NT2/D1 (cell line): ENCODE measurements at regions not wholly inside any gene's neighbourhood (a gene's known extent, or its start where the extent isn't known, plus 50 kb on each side); places are given as distances from the start of the nearest gene placed in this dataset.

Source experiments
- DNase-seq: peaks from one replicate; pipeline ENCODE4 v3.0.0-alpha.2; 2011; ENCODE audit warnings: low read depth, low spot score
- H3K27me3 ChIP-seq: 2 replicates; pipeline ENCODE4 v1.6.0; 2011; ENCODE audit warnings: mild to moderate bottlenecking; ENCODE audit not compliant: insufficient read length, insufficient read depth
- H3K36me3 ChIP-seq: 2 replicates; pipeline ENCODE4 v1.6.1; 2011; ENCODE audit warnings: mild to moderate bottlenecking, low read length, mixed read lengths; ENCODE audit not compliant: insufficient read depth, insufficient read length
- H3K4me1 ChIP-seq: 2 replicates; pipeline ENCODE4 v1.5.1; 2011; ENCODE audit not compliant: insufficient read depth, insufficient read length
- H3K4me3 ChIP-seq: 2 replicates; pipeline ENCODE4 v1.5.1; 2011; ENCODE audit warnings: low read depth; ENCODE audit not compliant: insufficient read length
- H3K9ac ChIP-seq: 2 replicates; pipeline ENCODE4 v1.6.0; 2011; ENCODE audit warnings: low read depth; ENCODE audit not compliant: insufficient read length
- H3K9me3 ChIP-seq: 2 replicates; pipeline ENCODE4 v1.5.1; 2011; ENCODE audit warnings: mild to moderate bottlenecking, low read length; ENCODE audit not compliant: insufficient read depth
- SUZ12 ChIP-seq: IDR thresholded peaks from 2 replicates; pipeline ENCODE4 v1.6.1; 2011; ENCODE audit not compliant: insufficient read length, insufficient read depth; ENCODE audit errors: extremely low read depth
- YY1 ChIP-seq: IDR thresholded peaks from 2 replicates; pipeline ENCODE4 v1.6.1; 2011; ENCODE audit not compliant: insufficient read length, insufficient read depth
- ZNF274 ChIP-seq: IDR thresholded peaks from 2 replicates; pipeline ENCODE4 v1.6.1; 2011; ENCODE audit warnings: mild to moderate bottlenecking, low read depth, low read length

DNA sequence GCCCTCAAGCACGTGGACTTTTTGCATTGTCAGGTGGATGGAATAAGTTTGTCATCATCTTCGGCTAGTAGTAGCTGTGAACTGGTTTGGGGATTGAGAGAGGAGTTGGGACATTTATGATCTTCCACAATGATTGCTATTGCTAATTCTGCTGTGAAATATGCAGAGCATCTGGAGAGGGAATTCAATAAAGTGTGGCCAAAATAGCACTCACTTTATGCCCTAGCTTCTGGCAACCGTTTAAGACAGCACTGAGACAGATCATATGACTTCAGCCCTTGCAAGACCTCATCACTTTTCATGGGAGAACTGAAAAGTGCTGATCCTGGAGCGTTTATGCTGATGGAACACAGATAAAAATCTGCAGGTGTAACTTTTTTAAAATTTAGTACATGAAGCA lies 360.8 kb downstream of the GPATCH2 start:
- TF ChIP-seq SUZ12 (no peak), YY1 (no peak), ZNF274 (no peak)
- no peak overlapping the region for H3K9ac ChIP-seq
- H3K4me3 ChIP-seq, result no peak overlapping the region
- H3K9me3 ChIP-seq, result no peaks in the 10 kb centered on the region
- H3K27me3 ChIP-seq, result no peaks in the 10 kb centered on the region
- H3K4me1 ChIP-seq, result no peaks in the 10 kb centered on the region
- H3K36me3 ChIP-seq, result no peaks in the 10 kb centered on the region
- no peak for DNase-seq

DNA sequence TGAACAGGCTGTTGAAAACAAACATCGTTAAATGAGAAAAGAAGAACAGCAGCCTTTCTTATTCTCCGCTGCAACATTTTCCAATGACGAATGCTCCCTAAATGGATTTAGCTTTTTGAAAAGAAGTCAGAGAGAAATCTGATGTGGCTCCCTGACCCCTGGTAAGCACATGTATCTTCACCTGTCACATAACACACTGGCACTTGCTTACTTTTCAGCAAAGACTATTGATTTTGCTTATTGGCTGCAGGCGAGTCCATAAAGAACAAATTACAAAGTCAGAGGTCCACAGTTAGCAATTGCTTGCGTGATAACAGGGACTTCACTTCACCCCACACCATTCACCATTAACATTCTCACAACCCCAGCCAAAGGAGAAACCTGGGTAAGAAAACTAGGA lies 362.8 kb downstream of the GPATCH2 start:
- Histone ChIP-seq H3K4me3 (no peak overlapping the region), H3K36me3 (no peaks in the 10 kb centered on the region), H3K9ac (no peak overlapping the region), H3K27me3 (no peaks in the 10 kb centered on the region), H3K9me3 (no peaks in the 10 kb centered on the region), H3K4me1 (no peaks in the 10 kb centered on the region)
- DNase-seq, result no peak
- no peak for TF ChIP-seq YY1
- no peak for TF ChIP-seq ZNF274
- no peak for TF ChIP-seq SUZ12

DNA sequence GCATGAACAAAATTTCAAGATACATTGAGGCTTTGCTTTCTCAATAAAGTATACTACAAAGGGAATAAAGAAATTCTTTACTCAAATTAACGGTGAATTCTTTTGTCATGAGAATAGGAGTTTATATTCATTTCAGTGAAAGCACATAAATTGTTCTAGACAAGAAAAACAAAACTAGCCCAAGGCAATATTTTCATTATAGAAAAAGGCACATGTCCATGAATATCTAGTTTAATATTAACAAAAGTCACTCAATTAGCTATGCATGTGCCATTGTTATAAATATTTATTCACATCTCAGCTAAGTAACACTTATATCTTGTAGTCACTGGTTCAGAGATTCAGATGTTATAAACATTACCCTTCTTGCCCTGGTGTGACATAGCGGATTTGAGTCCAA lies 369.3 kb downstream of the GPATCH2 start:
- Histone ChIP-seq H3K36me3 (no peaks in the 10 kb centered on the region), H3K9ac (no peak overlapping the region), H3K4me3 (no peak overlapping the region), H3K9me3 (no peaks in the 10 kb centered on the region), H3K27me3 (no peaks in the 10 kb centered on the region), H3K4me1 (no peaks in the 10 kb centered on the region)
- TF ChIP-seq YY1 (no peak), SUZ12 (no peak), ZNF274 (no peak)
- no peak for DNase-seq

DNA sequence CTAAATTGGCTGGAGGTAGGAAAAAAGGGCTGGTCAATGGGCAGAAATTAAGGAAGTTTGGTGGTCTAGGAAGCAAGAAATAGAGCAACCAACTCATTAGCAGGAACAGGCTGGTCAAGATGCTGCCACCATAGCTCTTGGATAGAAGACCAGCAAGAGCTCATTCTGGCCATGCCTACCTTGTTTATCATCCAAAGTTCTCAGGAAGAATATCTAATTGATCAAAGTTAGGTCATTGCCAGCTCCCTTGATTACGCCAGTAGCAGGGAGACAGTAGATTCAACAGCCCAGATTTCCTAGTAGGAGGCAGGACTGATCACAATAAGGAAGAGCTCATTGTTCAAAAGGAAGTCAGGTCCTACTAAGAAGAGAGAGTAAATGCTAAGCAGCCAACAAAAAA lies 370.2 kb downstream of the GPATCH2 start:
- no peak for DNase-seq
- Histone ChIP-seq H3K9ac (no peak overlapping the region), H3K4me3 (no peak overlapping the region), H3K36me3 (no peaks in the 10 kb centered on the region), H3K4me1 (no peaks in the 10 kb centered on the region), H3K9me3 (no peaks in the 10 kb centered on the region), H3K27me3 (no peaks in the 10 kb centered on the region)
- TF ChIP-seq ZNF274 (no peak), SUZ12 (no peak), YY1 (no peak)

DNA sequence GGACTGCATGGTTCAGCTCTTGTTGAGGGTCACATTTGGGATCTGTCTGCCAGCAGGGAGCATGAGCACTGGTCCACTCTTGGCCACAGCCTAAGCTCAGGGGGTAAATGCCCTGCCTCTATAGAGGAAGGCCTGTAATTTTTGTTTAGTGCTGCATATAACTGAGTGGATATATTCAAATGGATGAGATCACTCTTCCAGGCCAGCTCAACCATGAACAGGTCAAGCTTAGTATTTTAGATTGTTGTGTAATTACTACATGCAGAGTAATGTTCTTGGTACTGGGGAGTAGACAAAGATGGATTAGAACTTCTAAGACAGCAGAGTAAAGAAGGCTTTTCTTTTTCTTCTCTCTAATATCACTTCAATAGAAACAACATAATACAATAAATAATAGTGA lies 376.9 kb downstream of the GPATCH2 start:
- no peak overlapping the region for H3K9ac ChIP-seq
- H3K27me3 ChIP-seq, result no peaks in the 10 kb centered on the region
- no peak overlapping the region for H3K4me3 ChIP-seq
- H3K36me3 ChIP-seq, result no peaks in the 10 kb centered on the region
- DNase-seq, result no peak
- no peaks in the 10 kb centered on the region for H3K4me1 ChIP-seq
- no peaks in the 10 kb centered on the region for H3K9me3 ChIP-seq
- TF ChIP-seq SUZ12, result no peak
- no peak for TF ChIP-seq YY1
- no peak for TF ChIP-seq ZNF274

DNA sequence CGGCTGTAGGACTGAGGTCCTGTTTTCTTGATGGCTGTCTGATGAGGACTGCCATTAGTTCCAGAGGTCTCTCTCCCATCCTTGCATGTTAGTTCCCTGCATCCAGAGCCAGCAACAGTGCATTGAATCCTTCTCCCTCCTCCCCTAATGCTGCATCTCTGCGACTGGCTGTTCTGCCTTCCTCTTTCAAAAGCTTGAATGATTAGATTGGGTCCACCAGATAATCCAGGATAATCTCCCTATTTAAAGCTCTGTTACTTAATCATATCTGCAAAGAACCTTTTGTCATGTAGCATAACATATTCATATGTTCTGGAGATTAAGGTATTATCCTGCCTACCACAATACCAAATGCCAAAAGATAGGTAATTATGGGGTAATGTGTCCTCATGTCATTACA lies 377.5 kb downstream of the GPATCH2 start:
- TF ChIP-seq YY1 (no peak), SUZ12 (no peak), ZNF274 (no peak)
- no peak for DNase-seq
- no peaks in the 10 kb centered on the region for H3K4me1 ChIP-seq

DNA sequence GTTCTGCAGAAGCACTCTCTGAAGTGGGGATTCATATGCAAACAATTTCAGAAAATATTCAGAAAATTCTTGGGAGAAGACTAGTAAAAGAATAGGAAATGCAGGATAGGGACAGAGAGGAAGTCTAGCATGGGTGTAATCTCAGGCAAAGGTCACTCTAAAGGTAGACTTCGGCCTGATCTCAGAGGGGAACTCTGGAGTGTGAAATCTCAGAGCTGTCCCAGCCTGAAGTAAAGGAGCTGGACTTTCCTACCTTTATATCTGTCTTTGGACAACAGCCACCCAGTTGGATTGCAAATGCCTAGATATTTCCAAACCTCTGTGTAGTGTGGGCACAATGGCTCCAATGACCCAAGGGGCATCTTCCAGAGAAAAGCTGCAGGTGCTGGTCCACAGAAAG lies 379.8 kb downstream of the GPATCH2 start:
- DNase-seq, result no peak
- H3K27me3 ChIP-seq, result no peaks in the 10 kb centered on the region
- no peaks in the 10 kb centered on the region for H3K9me3 ChIP-seq
- no peak overlapping the region for H3K9ac ChIP-seq
- H3K36me3 ChIP-seq, result no peaks in the 10 kb centered on the region
- no peak for TF ChIP-seq ZNF274
- no peak for TF ChIP-seq SUZ12
- H3K4me3 ChIP-seq, result no peak overlapping the region
- H3K4me1 ChIP-seq, result no peaks in the 10 kb centered on the region

More for the DNA sequence above, 377.5 kb downstream of the GPATCH2 start:
- Histone ChIP-seq H3K9ac (no peak overlapping the region), H3K9me3 (no peaks in the 10 kb centered on the region), H3K4me3 (no peak overlapping the region), H3K27me3 (no peaks in the 10 kb centered on the region), H3K36me3 (no peaks in the 10 kb centered on the region)

DNA sequence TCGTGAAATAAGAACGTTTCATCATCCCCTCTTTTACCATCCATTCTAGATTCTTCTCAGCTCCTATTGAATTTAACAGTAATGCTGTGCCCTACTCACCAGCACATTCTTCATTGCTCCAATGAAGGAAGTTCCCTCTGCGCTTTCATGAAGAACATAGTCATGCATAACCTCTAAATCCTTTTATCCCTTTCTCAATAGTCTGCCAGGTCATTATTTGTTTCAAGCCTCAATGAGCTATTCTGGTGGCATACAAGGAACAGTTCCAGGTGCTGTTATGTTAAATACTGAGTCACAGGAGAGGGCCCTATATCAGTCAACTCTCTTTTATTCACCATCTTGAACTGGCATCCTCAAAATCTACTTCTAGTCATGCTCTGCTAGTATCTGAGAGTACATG lies 381.0 kb downstream of the GPATCH2 start:
- Histone ChIP-seq H3K4me3 (no peak overlapping the region), H3K9ac (no peak overlapping the region), H3K27me3 (no peaks in the 10 kb centered on the region), H3K4me1 (no peaks in the 10 kb centered on the region), H3K9me3 (no peaks in the 10 kb centered on the region), H3K36me3 (no peaks in the 10 kb centered on the region)
- TF ChIP-seq SUZ12, result no peak
- no peak for TF ChIP-seq ZNF274
- no peak for TF ChIP-seq YY1
- no peak for DNase-seq
